HepG2 (cell line): ENCODE measurements at regions not wholly inside any gene's neighbourhood (a gene's known extent, or its start where the extent isn't known, plus 50 kb on each side); places are given as distances from the start of the nearest gene placed in this dataset.

Experiments used
- ATAC-seq: fragments of 200-7000 bp; cut with Tn5 transposase; 3 replicates; pipeline ENCODE4 v1.9.1; 2020; ENCODE audit warnings: mild to moderate bottlenecking, moderate library complexity
- BruUV-seq: library from RNA; stranded (reverse); fragments of 400-500 nt; replicated peaks from 2 replicates; lab custom pipeline; 2021; lab: Mats Ljungman, UMichigan
- CTCF ChIA-PET: fragments of 300-600 bp; formaldehyde crosslinking; extraction: SDS; loops from one replicate; lab custom pipeline; 2021; ENCODE audit warnings: low total read pairs, inconsistent platforms, low intra/inter-chr PET ratio; lab: Yijun Ruan, JAX
- POLR2A ChIA-PET: fragments of 350-600 bp; sonication (Branson Sonifier 250); formaldehyde crosslinking; loops from one replicate; lab custom pipeline; 2020; ENCODE audit warnings: antibody characterized with exemption, inconsistent platforms; lab: Yijun Ruan, JAX
- DNase-seq: peaks from one replicate; pipeline ENCODE4 v3.0.0-alpha.2; 2015; ENCODE audit warnings: low spot score
- FAIRE-seq: peaks from 3 replicates; lab custom pipeline; 2011; peaks lifted over from hg19 to GRCh38; lab: Jason Lieb, UNC
- H2AFZ ChIP-seq: one replicate; pipeline ENCODE4 v1.6.1; 2011; ENCODE audit warnings: low read length, inconsistent platforms
- H3K27ac ChIP-seq: fragments of 300-600 bp; 3 replicates; pipeline ENCODE4 v1.8.0; 2011; ENCODE audit warnings: mixed run types, mild to moderate bottlenecking, mixed read lengths, low read length, inconsistent platforms; ENCODE audit not compliant: insufficient read depth; ENCODE audit errors: extremely low read length
- H3K27me3 ChIP-seq, 2 experiments: fragments of 200-600 bp in 1 of 2; 2 replicates in 1 of 2; 3 replicates in 1 of 2; pipeline versions ENCODE4 v1.6.0 to v1.8.0; 2011; ENCODE audit warnings: low read length in 2 of 2, mild to moderate bottlenecking in 2 of 2, moderate library complexity in 2 of 2, inconsistent platforms in 1 of 2; ENCODE audit not compliant: insufficient read depth in 2 of 2, control insufficient read depth in 1 of 2
- H3K36me3 ChIP-seq, 2 experiments: fragments of 200-600 bp in 1 of 2; replicated peaks in 1 of 2; 2 replicates in 1 of 2; 3 replicates in 1 of 2; pipeline versions ENCODE4 v1.5.1 to v1.8.0; 2011; ENCODE audit warnings: low read length in 2 of 2, inconsistent platforms in 1 of 2; ENCODE audit not compliant: insufficient read depth in 2 of 2, control insufficient read depth in 1 of 2
- H3K4me1 ChIP-seq: 2 replicates; pipeline ENCODE4 v1.5.1; 2012; ENCODE audit warnings: low read length, inconsistent platforms; ENCODE audit not compliant: insufficient read depth
- H3K4me2 ChIP-seq: 2 replicates; pipeline ENCODE4 v1.6.0; 2011; ENCODE audit warnings: low read depth, low read length, inconsistent platforms
- H3K4me3 ChIP-seq, 3 experiments: fragments of 200-600 bp in 1 of 3; sonication (generic), shearing (Covaris generic) in 1 of 3; replicated peaks in 1 of 3; 2 replicates each; pipeline ENCODE4 v1.5.1; 2011 to 2016; ENCODE audit warnings: low read length in 3 of 3, inconsistent platforms in 2 of 3, low read depth in 2 of 3, mild to moderate bottlenecking in 2 of 3, control low read depth in 1 of 3, mixed read lengths in 1 of 3; ENCODE audit not compliant: insufficient read depth in 1 of 3
- H3K79me2 ChIP-seq: one replicate; pipeline ENCODE4 v1.6.1; 2011; ENCODE audit warnings: low read length, inconsistent platforms; ENCODE audit not compliant: insufficient read depth
- H3K9ac ChIP-seq: 2 replicates; pipeline ENCODE4 v1.6.0; 2011; ENCODE audit warnings: mild to moderate bottlenecking, low read depth, low read length, inconsistent platforms; ENCODE audit not compliant: insufficient read depth
- H3K9me3 ChIP-seq: 2 replicates; pipeline ENCODE4 v1.5.1; 2012; ENCODE audit warnings: mild to moderate bottlenecking, low read length
- H4K20me1 ChIP-seq: 2 replicates; pipeline ENCODE4 v1.6.0; 2011; ENCODE audit warnings: inconsistent platforms, mild to moderate bottlenecking, low read length, moderate library complexity; ENCODE audit not compliant: insufficient read depth
- DPF2 ChIP-seq: sonication (generic); formaldehyde crosslinking; IDR thresholded peaks from 2 replicates; pipeline ENCODE4 v1.4.0; 2020; ENCODE audit warnings: mild to moderate bottlenecking, low read depth, missing genetic modification reagents, borderline replicate concordance
- GATA4 ChIP-seq: sonication (generic); IDR thresholded peaks from 2 replicates; pipeline ENCODE4 v1.6.1; 2016; ENCODE audit warnings: antibody characterized with exemption, low read depth, borderline replicate concordance
- HES4 ChIP-seq: sonication (generic); formaldehyde crosslinking; IDR thresholded peaks from 2 replicates; pipeline ENCODE4 v1.9.0; 2021; ENCODE audit warnings: mild to moderate bottlenecking, missing genetic modification reagents, borderline replicate concordance
- NFATC3 ChIP-seq: sonication (generic); formaldehyde crosslinking; IDR thresholded peaks from 2 replicates; pipeline ENCODE4 v1.5.1; 2020; ENCODE audit warnings: mild to moderate bottlenecking, missing genetic modification reagents
- PHF20 ChIP-seq: sonication (generic); formaldehyde crosslinking; IDR thresholded peaks from 2 replicates; pipeline ENCODE4 v1.5.0; 2020; ENCODE audit warnings: mild to moderate bottlenecking, missing genetic modification reagents
- SIN3B ChIP-seq: fragments of 150-350 bp; IDR thresholded peaks from 2 replicates; pipeline ENCODE4 v1.6.1; 2014; ENCODE audit warnings: low read length
- ZIK1 ChIP-seq: sonication (generic); formaldehyde crosslinking; IDR thresholded peaks from 2 replicates; pipeline ENCODE4 v1.5.0; 2020; ENCODE audit warnings: mild to moderate bottlenecking, low read depth, missing genetic modification reagents, borderline replicate concordance
- ZNF276 ChIP-seq: sonication (generic); formaldehyde crosslinking; IDR thresholded peaks from 2 replicates; pipeline ENCODE4 v1.4.0; 2020; ENCODE audit warnings: mild to moderate bottlenecking, low read depth, missing genetic modification reagents
- ZNF431 ChIP-seq: sonication (generic); formaldehyde crosslinking; IDR thresholded peaks from 2 replicates; pipeline ENCODE4 v1.9.0; 2022; ENCODE audit warnings: missing genetic modification reagents, low read depth, mild to moderate bottlenecking, borderline replicate concordance
- WGBS: methylation state at CpG from one replicate; pipeline ENCODE4 v1.1.6; 2017; ENCODE audit warnings: low lambda C conversion rate; 5-methylcytosine and 5-hydroxymethylcytosine counted together
- in situ Hi-C: cut with HindIII; loops from 2 replicates; pipeline ENCODE4 v1.10.0; 2017; ENCODE audit warnings: low pct_unique_long_range_greater_than_20kb; ENCODE audit not compliant: extremely low pct_ligation_motif_present
- intact Hi-C: fragments of 100-400 bp; cut with micrococcal nuclease; formaldehyde crosslinking; loops from one replicate; pipeline ENCODE4 v1.10.0; 2022; ENCODE audit not compliant: unreplicated experiment
- TF ChIP-seq, protein P1 (sequence below), 2 experiments: IDR thresholded peaks; 2 replicates each; pipeline ENCODE4 v1.6.1; 2011 to 2012; ENCODE audit warnings: low read length in 2 of 2, borderline replicate concordance in 1 of 2, low read depth in 1 of 2, mild to moderate bottlenecking in 1 of 2, moderate library complexity in 1 of 2
- TF ChIP-seq, protein P2 (sequence below): sonication (generic); formaldehyde crosslinking; conservative IDR thresholded peaks from 2 replicates; pipeline ENCODE4 v1.8.1; 2023; ENCODE audit warnings: missing genetic modification reagents

DNA sequence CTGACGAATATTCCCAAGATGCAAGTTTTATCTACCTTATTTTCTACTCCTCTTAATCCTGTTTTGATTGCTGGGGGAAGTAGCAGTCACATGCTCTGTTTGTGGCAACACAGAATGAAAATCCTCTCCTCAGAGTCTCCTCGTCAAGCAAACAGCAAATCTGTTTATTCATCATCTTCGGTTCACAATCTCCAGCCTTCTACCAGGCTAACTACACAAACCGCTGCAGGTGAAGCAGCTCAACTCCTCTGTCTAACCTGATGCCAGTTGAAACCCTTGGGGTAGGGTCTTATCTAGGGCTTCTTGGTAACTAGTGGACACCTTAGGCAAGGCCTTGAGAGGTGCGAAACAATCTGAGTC, 91.0 kb downstream of the SIPA1L2 start (continued):
- TF ChIP-seq DPF2 (CRISPR knock-in tag) (no peak), NFATC3 (CRISPR knock-in tag) (no peak), PHF20 (CRISPR knock-in tag) (no peak), GATA4 (no peak)
- TF ChIP-seq, protein P1, sequence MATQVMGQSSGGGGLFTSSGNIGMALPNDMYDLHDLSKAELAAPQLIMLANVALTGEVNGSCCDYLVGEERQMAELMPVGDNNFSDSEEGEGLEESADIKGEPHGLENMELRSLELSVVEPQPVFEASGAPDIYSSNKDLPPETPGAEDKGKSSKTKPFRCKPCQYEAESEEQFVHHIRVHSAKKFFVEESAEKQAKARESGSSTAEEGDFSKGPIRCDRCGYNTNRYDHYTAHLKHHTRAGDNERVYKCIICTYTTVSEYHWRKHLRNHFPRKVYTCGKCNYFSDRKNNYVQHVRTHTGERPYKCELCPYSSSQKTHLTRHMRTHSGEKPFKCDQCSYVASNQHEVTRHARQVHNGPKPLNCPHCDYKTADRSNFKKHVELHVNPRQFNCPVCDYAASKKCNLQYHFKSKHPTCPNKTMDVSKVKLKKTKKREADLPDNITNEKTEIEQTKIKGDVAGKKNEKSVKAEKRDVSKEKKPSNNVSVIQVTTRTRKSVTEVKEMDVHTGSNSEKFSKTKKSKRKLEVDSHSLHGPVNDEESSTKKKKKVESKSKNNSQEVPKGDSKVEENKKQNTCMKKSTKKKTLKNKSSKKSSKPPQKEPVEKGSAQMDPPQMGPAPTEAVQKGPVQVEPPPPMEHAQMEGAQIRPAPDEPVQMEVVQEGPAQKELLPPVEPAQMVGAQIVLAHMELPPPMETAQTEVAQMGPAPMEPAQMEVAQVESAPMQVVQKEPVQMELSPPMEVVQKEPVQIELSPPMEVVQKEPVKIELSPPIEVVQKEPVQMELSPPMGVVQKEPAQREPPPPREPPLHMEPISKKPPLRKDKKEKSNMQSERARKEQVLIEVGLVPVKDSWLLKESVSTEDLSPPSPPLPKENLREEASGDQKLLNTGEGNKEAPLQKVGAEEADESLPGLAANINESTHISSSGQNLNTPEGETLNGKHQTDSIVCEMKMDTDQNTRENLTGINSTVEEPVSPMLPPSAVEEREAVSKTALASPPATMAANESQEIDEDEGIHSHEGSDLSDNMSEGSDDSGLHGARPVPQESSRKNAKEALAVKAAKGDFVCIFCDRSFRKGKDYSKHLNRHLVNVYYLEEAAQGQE (IDR thresholded peaks at IDR 0.05; ENCODE audit: borderline replicate concordance in 1 of 2, low read depth in 1 of 2, low read length in 2 of 2) = no peak

DNA sequence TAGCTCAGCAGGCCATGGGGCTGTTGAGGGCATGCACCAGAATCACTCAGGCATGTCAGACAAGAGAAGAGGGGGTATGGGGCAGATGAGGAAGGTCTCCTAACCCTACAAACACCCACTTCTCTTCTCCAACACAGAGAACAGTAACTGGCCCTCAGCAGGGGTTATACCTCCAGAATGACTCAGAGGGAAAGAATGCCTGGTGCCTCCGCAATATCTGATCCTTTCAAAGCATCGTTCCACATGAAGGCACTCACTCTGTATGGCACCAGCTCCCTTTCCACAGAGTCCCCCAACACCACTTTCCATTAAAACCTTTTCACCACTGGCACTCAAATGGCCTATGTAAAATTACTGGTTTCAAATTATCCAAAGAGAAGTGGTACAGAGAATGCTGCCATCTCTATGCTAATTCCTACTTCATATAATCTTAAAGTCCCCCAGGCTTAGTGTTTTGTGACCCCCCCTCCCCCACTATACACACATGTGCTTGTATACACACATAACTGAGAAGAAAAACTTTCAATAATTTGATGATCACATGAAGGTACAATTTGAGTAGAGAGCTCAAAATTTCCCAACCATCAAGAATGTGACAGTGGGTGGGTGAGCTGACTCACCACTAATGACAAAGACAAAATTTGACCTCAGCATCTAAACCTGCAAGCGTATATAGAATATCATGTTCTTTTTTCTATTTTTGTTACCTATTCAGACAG, 91.5 kb downstream of the SIPA1L2 start:
- CTCF ChIA-PET = no interaction called here
- no peaks in the 10 kb centered on the region for H3K9me3 ChIP-seq
- no peaks in the 10 kb centered on the region; a peak in 1 of 5 replicates for H3K27me3 ChIP-seq
- H3K4me3 ChIP-seq = no peak overlapping the region
- H3K79me2 ChIP-seq = no peaks in the 10 kb centered on the region
- H4K20me1 ChIP-seq = no peaks in the 10 kb centered on the region
- H3K4me2 ChIP-seq = no peak overlapping the region
- DNase-seq (peak; percentile 2), ATAC-seq (no peak), FAIRE-seq (no peak)
- WGBS = 21% methylated on average over 3 of the region's 3 CpGs
- H3K27ac ChIP-seq = no peak overlapping the region
- no TSS peak for BruUV-seq
- intact Hi-C loops (no loop called here), in situ Hi-C loops (no loop called here)
- H3K4me1 ChIP-seq = no peaks in the 10 kb centered on the region
- POLR2A ChIA-PET = no interaction called here
- H2AFZ ChIP-seq = no peak overlapping the region
- H3K36me3 ChIP-seq = no peaks in the 10 kb centered on the region
- no peak overlapping the region for H3K9ac ChIP-seq
- TF ChIP-seq ZIK1 (CRISPR knock-in tag) (no peak), HES4 (CRISPR knock-in tag) (no peak), SIN3B (no peak), ZNF276 (CRISPR knock-in tag) (no peak), ZNF431 (CRISPR knock-in tag) (no peak)
- TF ChIP-seq, protein P2, sequence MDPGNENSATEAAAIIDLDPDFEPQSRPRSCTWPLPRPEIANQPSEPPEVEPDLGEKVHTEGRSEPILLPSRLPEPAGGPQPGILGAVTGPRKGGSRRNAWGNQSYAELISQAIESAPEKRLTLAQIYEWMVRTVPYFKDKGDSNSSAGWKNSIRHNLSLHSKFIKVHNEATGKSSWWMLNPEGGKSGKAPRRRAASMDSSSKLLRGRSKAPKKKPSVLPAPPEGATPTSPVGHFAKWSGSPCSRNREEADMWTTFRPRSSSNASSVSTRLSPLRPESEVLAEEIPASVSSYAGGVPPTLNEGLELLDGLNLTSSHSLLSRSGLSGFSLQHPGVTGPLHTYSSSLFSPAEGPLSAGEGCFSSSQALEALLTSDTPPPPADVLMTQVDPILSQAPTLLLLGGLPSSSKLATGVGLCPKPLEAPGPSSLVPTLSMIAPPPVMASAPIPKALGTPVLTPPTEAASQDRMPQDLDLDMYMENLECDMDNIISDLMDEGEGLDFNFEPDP (CRISPR knock-in tag) = no peak
